ENCODE measurements at regions not wholly inside any gene's neighbourhood (a gene's known extent, or its start where the extent isn't known, plus 50 kb on each side); places are given as distances from the start of the nearest gene placed in this dataset.
"Not testable (repeated sequence)": the region's sequence is repeated elsewhere in the genome, so short reads cannot be mapped to it uniquely, and the experiment has no call there.

DNA sequence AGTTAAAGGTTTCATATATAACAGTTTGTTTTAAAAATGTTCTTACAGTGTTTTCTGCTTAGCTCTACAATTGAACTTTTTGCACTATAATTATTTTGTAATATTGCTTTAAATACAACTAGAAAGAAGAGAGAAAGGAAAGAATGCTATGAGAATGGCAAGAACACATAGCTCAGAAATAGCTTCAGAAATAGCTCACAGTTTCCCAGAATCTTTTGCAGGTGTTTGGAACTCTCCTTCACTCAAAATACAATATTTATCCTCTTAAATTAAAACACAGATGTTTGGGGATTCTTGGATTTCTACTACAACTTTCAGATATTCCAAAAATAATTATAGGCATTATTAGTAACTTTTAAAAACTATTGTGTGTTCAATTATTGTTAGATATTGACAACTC lies 658.0 kb upstream of the DPPA4 start:
- DNase-seq (ENCODE audit: low read depth in 3 of 3) = no peak

GRCh38 chr3:110001905-110002304 lies 664.6 kb upstream of the DPPA4 start:
- DNase-seq (ENCODE audit: low read depth in 3 of 3) = not testable (repeated sequence)

- no peak for DNase-seq (ENCODE audit: low read depth in 3 of 3)
These were observed 669.6 kb upstream of the DPPA4 start for GRCh38 chr3:110006913-110007312.

- DNase-seq (ENCODE audit: low read depth in 3 of 3) = no peak
These were observed 678.1 kb upstream of the DPPA4 start for GRCh38 chr3:110015231-110015963.

DNA sequence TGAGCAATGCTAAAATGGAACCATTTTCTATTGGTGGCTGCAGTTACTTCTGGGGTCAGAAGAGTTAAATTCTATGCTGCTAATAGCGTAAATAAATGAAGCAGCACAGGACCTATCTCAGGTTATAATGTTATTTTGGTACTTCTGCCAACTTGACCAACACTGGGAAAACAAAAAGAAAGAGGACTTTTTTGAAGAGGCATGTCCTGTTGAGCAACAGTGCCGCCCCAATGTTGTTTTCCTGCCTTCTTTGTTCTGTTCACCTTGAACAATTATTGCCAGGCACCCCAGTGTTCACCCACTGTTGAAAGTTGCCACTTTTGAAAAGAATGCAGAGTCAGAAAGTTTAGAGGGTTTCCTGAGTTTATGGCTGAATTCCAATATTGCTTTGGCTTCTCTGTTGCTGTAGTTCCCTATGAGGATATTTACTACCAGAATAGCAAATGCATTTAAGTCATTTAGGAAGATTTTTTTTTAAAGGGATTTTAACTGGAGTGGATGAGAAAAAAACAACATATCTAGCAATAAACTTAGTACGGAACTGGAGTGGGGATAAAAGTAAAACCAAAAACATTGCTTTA lies 679.0 kb upstream of the DPPA4 start:
- no peak for DNase-seq (ENCODE audit: low read depth in 3 of 3)

GRCh38 chr3:110017304-110017703 lies 680.0 kb upstream of the DPPA4 start:
- no peak for DNase-seq (ENCODE audit: low read depth in 3 of 3)

GRCh38 chr3:110021659-110022058 lies 684.3 kb upstream of the DPPA4 start:
- no peak for DNase-seq (ENCODE audit: low read depth in 3 of 3)

DNA sequence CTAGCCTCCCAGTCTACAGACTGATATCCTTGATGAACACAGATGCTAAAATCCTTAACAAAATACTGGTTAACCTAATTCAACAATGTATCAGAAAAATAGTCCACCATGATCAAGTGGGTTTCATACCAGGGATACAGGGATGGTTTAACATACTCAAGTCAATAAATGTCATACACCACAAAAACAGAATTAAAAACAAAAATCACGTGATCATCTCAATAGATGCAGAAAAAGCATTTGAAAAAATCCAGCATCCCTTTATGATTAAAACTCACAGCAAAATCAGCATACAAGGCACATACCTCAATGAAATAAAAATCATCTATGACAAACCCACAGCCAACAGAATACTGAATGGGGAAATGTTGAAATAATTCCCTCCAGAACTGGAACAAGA lies 685.7 kb upstream of the DPPA4 start:
- not testable (repeated sequence) for DNase-seq (ENCODE audit: low read depth in 3 of 3)

GRCh38 chr3:110026421-110026820 lies 689.1 kb upstream of the DPPA4 start:
- DNase-seq (ENCODE audit: low read depth in 3 of 3) = no peak

GRCh38 chr3:110027446-110028080 lies 690.2 kb upstream of the DPPA4 start:
- DNase-seq (ENCODE audit: low read depth in 3 of 3) = no peak

DNA sequence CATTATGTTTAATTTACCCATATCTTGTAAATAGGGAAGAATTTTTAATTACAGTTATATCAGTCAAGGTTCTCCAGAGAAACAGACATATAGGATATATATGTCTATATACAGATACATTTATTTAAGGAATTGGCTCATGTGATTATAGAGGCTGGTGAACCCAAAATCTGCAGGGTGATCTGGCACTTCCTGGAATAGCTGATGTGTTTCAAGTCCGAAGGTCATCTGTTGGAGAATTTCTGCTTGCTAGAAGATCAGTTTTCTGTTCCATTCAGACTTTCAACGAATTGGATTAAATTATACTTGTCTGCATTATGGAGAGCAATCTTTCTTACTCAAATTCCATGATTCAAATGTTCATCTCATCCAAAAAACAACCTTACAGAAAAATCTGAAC lies 694.6 kb upstream of the DPPA4 start:
- DNase-seq (ENCODE audit: low read depth in 3 of 3) = no peak

DNA sequence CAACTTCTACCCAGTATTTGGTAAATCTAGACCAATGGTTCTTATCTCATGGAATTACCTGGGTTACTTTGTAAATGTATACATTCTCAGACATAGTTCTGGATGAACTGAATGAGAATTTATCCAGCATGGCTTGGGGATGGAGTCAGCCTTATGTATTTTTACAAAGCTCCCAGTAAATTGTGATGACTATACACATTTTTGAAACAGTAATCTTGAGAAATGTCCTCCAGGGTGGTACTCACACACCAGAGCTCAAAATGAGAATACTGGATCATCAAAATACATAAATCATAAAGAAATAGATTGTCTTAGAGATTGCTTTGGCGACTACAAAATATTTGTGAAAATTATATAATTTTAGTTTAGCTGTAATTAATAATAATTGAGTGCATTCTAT lies 722.1 kb upstream of the DPPA4 start:
- no peak for DNase-seq (ENCODE audit: low read depth in 3 of 3)

- DNase-seq (ENCODE audit: low read depth in 3 of 3) = no peak
These were observed 725.4 kb upstream of the DPPA4 start for GRCh38 chr3:110062716-110063115.

GRCh38 chr3:110063178-110063577 lies 725.8 kb upstream of the DPPA4 start:
- no peak for DNase-seq (ENCODE audit: low read depth in 3 of 3)

DNA sequence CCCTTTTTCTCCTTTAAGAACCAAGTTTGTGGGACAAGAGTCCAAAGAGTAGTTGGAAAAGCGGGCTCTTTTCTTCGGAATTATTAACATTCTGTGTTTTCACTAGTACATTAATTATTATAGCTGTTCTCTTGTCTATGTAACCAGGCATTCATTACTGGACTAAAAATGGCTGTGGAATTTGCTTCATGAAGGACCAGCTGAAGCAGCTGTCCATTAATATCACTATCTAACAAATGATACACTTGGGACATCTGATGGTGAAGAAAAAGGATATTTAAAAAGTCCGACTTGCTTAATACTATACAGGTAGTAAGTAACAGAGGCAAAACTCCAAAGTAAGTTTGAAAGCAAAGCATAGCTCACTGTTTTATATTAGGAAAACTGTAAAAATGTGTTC lies 728.9 kb upstream of the DPPA4 start:
- no peak for DNase-seq (ENCODE audit: low read depth in 3 of 3)

DNA sequence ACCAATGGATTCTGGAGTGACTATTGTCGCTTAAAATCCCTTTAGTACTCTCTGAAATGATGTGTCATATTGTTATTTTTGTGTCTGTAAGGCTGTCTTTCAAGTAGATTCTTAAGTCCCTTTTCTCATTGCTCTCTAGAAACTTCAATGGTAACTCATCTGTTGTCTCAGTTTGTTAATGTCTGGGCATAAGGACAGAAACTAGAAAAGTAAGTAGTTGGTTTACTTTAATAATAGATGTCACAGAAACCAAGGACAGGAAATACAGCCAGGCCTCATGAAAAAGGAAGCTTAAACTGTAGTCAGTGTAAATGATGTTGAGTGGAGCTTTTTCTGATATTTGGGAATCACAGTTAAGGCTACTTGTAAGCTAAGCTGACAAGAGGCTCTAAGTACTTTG lies 730.2 kb upstream of the DPPA4 start:
- no peak for DNase-seq (ENCODE audit: low read depth in 3 of 3)

- no peak for DNase-seq (ENCODE audit: low read depth in 3 of 3)
These were observed 732.4 kb upstream of the DPPA4 start for GRCh38 chr3:110069761-110070160.

- no peak for DNase-seq (ENCODE audit: low read depth in 3 of 3)
These were observed 733.0 kb upstream of the DPPA4 start for GRCh38 chr3:110070161-110070916.

DNA sequence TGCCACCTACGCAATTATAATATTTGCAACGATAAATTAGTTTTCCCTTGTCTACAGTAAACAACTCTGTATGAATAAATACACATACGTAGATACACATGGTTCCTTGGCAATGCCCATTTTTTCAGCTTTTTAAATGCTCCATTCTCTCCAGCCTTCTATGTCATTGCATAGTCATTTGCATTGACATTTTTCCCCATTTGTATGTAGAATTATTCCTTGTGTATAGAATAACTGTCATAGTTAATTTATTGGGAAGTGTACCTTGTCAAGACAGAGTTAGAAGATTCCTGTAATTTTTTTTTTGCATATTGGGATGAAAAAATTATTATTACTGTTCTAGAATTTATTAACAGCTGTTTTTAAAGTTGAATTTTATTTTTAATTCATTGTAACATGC lies 736.7 kb upstream of the DPPA4 start:
- DNase-seq (ENCODE audit: low read depth in 3 of 3) = no peak

- no peak for DNase-seq (ENCODE audit: low read depth in 3 of 3)
These were observed 739.7 kb upstream of the DPPA4 start for GRCh38 chr3:110077093-110077492.

DNA sequence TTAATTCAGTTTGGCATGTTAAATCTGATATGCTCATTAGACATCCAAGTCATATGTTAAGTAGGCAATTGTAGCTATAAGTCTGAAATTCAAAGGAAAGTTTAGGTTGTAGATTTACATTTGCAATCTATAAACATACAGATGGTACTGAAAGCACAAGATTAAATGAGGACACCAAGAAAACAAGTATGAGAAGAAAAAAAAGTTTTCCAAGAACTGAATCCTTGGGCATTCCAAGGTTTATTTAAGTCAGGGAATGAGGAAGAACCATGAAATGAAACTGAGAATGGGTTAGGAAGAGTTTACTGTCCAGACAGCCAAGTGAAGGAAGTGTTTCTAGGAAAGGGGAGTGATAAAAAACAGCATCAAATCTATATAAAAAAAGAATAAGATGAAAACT lies 756.1 kb upstream of the DPPA4 start:
- no peak for DNase-seq (ENCODE audit: low read depth in 3 of 3)

DNA sequence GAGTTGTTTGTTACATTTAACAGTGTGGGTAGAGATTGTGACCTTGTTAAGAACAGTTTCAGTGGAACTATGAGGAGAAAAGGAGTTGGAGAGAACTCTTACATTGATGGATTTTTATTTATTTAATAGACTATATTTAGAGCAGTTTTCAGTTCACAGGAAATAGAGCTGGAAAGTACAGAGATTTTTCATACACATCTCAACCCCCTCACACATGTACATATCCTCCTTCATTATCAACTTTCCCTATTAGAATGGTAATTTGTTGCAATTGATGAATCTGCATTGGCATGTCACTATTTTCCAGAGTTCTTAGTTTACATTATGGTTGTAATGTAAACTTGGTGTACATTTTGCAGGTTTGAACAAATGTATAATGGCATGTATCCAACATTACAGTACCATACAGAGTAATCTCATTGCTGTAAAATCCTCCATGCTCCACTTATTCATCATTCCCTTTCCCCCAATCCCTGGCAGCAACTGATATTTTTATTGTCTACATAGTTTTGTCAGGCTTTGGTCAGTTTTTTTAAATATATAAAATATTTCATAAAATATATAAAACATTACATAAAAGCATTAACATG lies 756.6 kb upstream of the DPPA4 start:
- no peak for DNase-seq (ENCODE audit: low read depth in 3 of 3)
